ENCODE measurements at regions not wholly inside any gene's neighbourhood (a gene's known extent, or its start where the extent isn't known, plus 50 kb on each side); places are given as distances from the start of the nearest gene placed in this dataset.

DNA sequence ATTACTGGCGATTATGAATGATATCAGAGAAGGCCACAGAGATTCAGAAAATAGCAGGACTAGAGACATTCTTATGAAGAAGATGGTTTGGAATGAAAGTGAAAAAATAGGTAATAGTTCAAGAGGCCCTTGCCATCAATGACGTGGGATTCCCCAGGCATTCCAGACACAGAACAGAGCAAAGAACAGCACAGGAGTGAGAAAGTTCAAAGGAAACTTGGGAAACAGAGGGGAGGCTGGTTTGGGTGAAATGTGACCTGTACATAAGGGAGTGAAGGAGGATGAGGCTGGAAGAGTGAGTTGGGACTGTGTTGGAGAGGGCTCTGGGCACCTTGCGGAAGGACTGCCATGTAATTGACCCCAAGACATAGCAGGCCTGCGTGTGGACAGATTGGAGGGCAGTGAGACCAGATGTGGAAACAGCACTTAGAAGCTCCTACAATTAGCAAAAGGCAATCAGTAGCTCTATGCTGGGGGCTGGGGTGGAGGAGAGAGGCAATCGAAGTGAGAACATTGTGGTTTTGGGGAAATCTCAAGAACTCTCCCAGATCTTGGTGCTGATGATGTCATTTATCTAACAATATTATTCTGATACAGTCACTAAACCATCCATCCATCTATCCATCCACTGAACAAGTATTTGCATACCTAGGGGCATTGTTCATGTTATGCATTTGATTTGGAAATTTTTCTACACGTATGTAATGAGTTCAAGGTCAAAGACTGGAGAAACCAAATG, 365.3 kb upstream of the ZFHX3 start:
- no peak overlapping the region for H3K14ac ChIP-seq (ENCODE audit: insufficient read length)
- H2BK5ac ChIP-seq (ENCODE audit: low read depth, low read length): no peak overlapping the region
- ChIA-PET CTCF (ENCODE audit: partially characterized antibody) (no interaction called here), POLR2A (ENCODE audit: partially characterized antibody) (no interaction called here)
- H2AK5ac ChIP-seq (ENCODE audit: low read depth, low read length): no peak overlapping the region
- H4K91ac ChIP-seq (replicated peaks; ENCODE audit: insufficient read length, low read length): no peak overlapping the region
- H2BK12ac ChIP-seq (ENCODE audit: low read depth, low read length): no peak overlapping the region
- H4K20me1 ChIP-seq (replicated peaks in 1 of 2; ENCODE audit: control insufficient read depth in 1 of 2, insufficient read depth in 2 of 2, low read length in 2 of 2): no peaks in the 10 kb centered on the region
- no peaks in the 10 kb centered on the region for H3K79me1 ChIP-seq (ENCODE audit: low read depth, low read length)
- no peak for DNase-seq (ENCODE audit: low read depth in 1 of 2, low spot score in 2 of 2)
- WGBS, 2 experiments (ENCODE audit: extremely low coverage in 1 of 2, insufficient coverage in 1 of 2, insufficient read length in 1 of 2, insufficient replicate concordance in 2 of 2, low coverage in 1 of 2, low lambda C conversion rate in 2 of 2, missing lambda C conversion rate in 1 of 2): 99% methylated on average over 6 of the region's 6 CpGs; no CpG with 5 or more reads in 1 of the 2 experiments
- H3K4me1 ChIP-seq (replicated peaks in 1 of 4; ENCODE audit: control insufficient read depth in 3 of 4, insufficient read depth in 4 of 4, low read length in 3 of 4): no peaks in the 10 kb centered on the region
- H3K9me3 ChIP-seq (ENCODE audit: insufficient read depth in 2 of 2, low read depth in 1 of 2, low read length in 1 of 2): no peaks in the 10 kb centered on the region
- no peak overlapping the region for H3K4me3 ChIP-seq (ENCODE audit: extremely low read depth in 1 of 4, insufficient read depth in 2 of 4, low read depth in 3 of 4, low read length in 4 of 4)
- H4K5ac ChIP-seq (ENCODE audit: insufficient read length, low read depth, low read length): no peak overlapping the region
- H3K36me3 ChIP-seq (ENCODE audit: control insufficient read depth in 2 of 4, insufficient read depth in 4 of 4, low read length in 3 of 4): no peaks in the 10 kb centered on the region
- no peak overlapping the region for H2BK20ac ChIP-seq (ENCODE audit: low read length)
- H3K4me2 ChIP-seq (ENCODE audit: insufficient read depth in 1 of 2, low read depth in 2 of 2, low read length in 2 of 2): no peak overlapping the region
- H3K56ac ChIP-seq (replicated peaks; ENCODE audit: insufficient read length, low read depth, low read length): no peak overlapping the region
- no peak overlapping the region for H2BK120ac ChIP-seq (replicated peaks; ENCODE audit: low read depth, low read length)
- no peak for TF ChIP-seq EZH2 (IDR thresholded peaks at IDR 0.05; ENCODE audit: low read depth, low read length, severe bottlenecking)
- TF ChIP-seq SIRT6 (IDR thresholded peaks at IDR 0.05; ENCODE audit: low read length): no peak
- TF ChIP-seq BCL11A (IDR thresholded peaks at IDR 0.05; ENCODE audit: low read depth in 2 of 2, low read length in 2 of 2): no peak
- H3K27ac ChIP-seq (ENCODE audit: low read depth, low read length): no peak overlapping the region
- no peak overlapping the region for H3K4ac ChIP-seq (replicated peaks; ENCODE audit: insufficient read length, low read depth, low read length)
- H2BK15ac ChIP-seq (ENCODE audit: low read length): no peak overlapping the region
- no peaks in the 10 kb centered on the region for H3K79me2 ChIP-seq (ENCODE audit: control insufficient read depth in 1 of 2, insufficient read depth in 2 of 2, low read length in 2 of 2)
- no peak overlapping the region for H3K9ac ChIP-seq (replicated peaks in 1 of 4; ENCODE audit: extremely low read depth in 1 of 4, low read depth in 3 of 4, low read length in 3 of 4)
- no peak overlapping the region for H4K8ac ChIP-seq (ENCODE audit: extremely low read depth, insufficient read depth, low read length)
- no peak for FAIRE-seq
- no peak overlapping the region for H3K18ac ChIP-seq (ENCODE audit: extremely low read depth, low read length)
- no peaks in the 10 kb centered on the region for H3K23me2 ChIP-seq (ENCODE audit: low read depth, low read length)
- no peaks in the 10 kb centered on the region for H3K27me3 ChIP-seq (replicated peaks in 1 of 4; ENCODE audit: control insufficient read depth in 3 of 4, extremely low read depth in 1 of 4, insufficient read depth in 3 of 4, low read length in 3 of 4)
- H2AFZ ChIP-seq (ENCODE audit: low read length): no peak overlapping the region
- no peak overlapping the region for H3K23ac ChIP-seq (ENCODE audit: insufficient read length)

All from H1 (cell line).